ENCODE measurements at regions not wholly inside any gene's neighbourhood (a gene's known extent, or its start where the extent isn't known, plus 50 kb on each side); places are given as distances from the start of the nearest gene placed in this dataset.

DNA sequence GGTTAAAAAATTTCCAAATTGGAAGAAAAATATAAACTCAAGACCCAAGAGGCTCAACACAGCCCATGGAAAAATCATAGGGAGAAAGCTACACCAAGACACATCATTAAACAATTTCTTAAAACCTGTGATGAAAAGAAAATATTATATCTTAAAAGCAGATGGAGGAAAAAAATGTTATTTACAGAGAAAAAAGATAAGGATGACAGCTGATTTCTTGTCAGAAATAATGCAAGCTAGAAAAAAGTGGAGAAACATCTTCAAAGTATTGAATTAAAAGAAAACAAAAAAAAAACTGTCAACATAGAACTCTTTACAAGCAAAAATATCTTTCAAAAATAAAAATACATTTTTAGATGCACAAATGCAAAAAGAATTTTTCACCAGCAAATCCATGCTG lies 930.5 kb downstream of the ADGRL2 start:
- TF ChIP-seq, protein P1, sequence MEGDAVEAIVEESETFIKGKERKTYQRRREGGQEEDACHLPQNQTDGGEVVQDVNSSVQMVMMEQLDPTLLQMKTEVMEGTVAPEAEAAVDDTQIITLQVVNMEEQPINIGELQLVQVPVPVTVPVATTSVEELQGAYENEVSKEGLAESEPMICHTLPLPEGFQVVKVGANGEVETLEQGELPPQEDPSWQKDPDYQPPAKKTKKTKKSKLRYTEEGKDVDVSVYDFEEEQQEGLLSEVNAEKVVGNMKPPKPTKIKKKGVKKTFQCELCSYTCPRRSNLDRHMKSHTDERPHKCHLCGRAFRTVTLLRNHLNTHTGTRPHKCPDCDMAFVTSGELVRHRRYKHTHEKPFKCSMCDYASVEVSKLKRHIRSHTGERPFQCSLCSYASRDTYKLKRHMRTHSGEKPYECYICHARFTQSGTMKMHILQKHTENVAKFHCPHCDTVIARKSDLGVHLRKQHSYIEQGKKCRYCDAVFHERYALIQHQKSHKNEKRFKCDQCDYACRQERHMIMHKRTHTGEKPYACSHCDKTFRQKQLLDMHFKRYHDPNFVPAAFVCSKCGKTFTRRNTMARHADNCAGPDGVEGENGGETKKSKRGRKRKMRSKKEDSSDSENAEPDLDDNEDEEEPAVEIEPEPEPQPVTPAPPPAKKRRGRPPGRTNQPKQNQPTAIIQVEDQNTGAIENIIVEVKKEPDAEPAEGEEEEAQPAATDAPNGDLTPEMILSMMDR (IDR thresholded peaks at IDR 0.05; ENCODE audit: low read length): no peak
- no peak for TF ChIP-seq EZH2 (IDR thresholded peaks at IDR 0.05; ENCODE audit: borderline replicate concordance, low read length)
- H3K4me1 ChIP-seq (ENCODE audit: insufficient read depth, low read length, severe bottlenecking): no peaks in the 10 kb centered on the region
- no peak overlapping the region for H3K4me2 ChIP-seq (ENCODE audit: low read length)
- no peaks in the 10 kb centered on the region for H4K20me1 ChIP-seq (ENCODE audit: insufficient read depth, low read length)
- H3K9ac ChIP-seq (ENCODE audit: low read length): no peak overlapping the region
- H2AFZ ChIP-seq (ENCODE audit: low read length): no peak overlapping the region
- H3F3A ChIP-seq (ENCODE audit: insufficient read depth, low read length): no peaks in the 10 kb centered on the region
- H3K9me2 ChIP-seq (ENCODE audit: low read depth, low read length): no peaks in the 10 kb centered on the region
- no peak overlapping the region for H3K27ac ChIP-seq (ENCODE audit: low read depth, low read length, poor library complexity, severe bottlenecking)
- H3K9me3 ChIP-seq (ENCODE audit: low read length): no peaks in the 10 kb centered on the region
- H3K4me3 ChIP-seq (ENCODE audit: low read depth, low read length, poor library complexity, severe bottlenecking): no peak overlapping the region
- H3K36me3 ChIP-seq (ENCODE audit: insufficient read depth, low read length): no peaks in the 10 kb centered on the region
- H3K79me2 ChIP-seq (ENCODE audit: insufficient read depth, low read length): no peaks in the 10 kb centered on the region
- no peaks in the 10 kb centered on the region for H3K27me3 ChIP-seq (ENCODE audit: insufficient read depth, low read length)

DNA sequence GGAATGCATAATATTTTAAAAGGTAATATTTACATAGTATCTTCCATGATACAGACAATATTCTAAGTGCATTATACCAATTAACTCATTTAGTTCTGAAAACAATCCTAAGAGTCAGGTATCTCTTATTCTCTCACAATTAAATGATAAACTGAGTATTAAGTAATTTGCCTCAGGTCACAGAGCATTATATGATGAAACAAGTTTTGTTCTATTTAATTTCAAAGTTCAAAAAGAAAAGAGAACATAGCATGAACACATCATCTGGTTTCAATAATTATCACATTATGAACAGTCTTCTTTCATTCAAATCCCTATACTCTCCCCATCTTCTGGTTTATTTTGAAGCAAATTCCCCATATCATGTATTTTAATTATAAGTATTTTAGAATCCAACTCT lies 927.5 kb downstream of the ADGRL2 start:
- Histone ChIP-seq H3K4me1 (ENCODE audit: insufficient read depth, low read length, severe bottlenecking) (no peaks in the 10 kb centered on the region), H3K79me2 (ENCODE audit: insufficient read depth, low read length) (no peaks in the 10 kb centered on the region), H2AFZ (ENCODE audit: low read length) (no peak overlapping the region), H3K27me3 (ENCODE audit: insufficient read depth, low read length) (no peaks in the 10 kb centered on the region), H3K9me2 (ENCODE audit: low read depth, low read length) (no peaks in the 10 kb centered on the region), H3K4me2 (ENCODE audit: low read length) (no peak overlapping the region), H3K4me3 (ENCODE audit: low read depth, low read length, poor library complexity, severe bottlenecking) (no peak overlapping the region), H3K9me3 (ENCODE audit: low read length) (no peaks in the 10 kb centered on the region), H3K9ac (ENCODE audit: low read length) (no peak overlapping the region), H4K20me1 (ENCODE audit: insufficient read depth, low read length) (no peaks in the 10 kb centered on the region), H3F3A (ENCODE audit: insufficient read depth, low read length) (no peaks in the 10 kb centered on the region), H3K27ac (ENCODE audit: low read depth, low read length, poor library complexity, severe bottlenecking) (no peak overlapping the region), H3K36me3 (ENCODE audit: insufficient read depth, low read length) (no peaks in the 10 kb centered on the region)
- no peak for TF ChIP-seq EZH2 (IDR thresholded peaks at IDR 0.05; ENCODE audit: borderline replicate concordance, low read length)
- TF ChIP-seq, protein P1 (IDR thresholded peaks at IDR 0.05; ENCODE audit: low read length): no peak

DNA sequence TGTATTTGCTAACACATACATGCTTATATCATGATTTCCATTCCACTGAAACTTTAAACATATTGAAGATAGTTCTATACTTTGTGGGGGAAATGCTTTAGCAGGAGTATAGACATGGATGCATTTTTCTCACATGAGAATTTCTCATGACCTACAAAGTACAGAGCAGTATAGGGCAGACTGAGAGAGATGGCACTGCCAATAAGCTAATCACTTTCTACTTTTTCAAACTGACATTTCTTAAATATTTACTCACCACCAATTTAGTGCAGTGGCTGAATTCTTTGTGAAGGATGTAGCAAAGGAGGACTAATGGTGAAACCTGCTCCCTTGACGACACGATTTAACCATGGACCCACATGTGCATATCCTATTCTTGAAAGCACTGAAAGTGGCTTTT lies 923.5 kb downstream of the ADGRL2 start:
- Histone ChIP-seq H3F3A (ENCODE audit: insufficient read depth, low read length) (no peaks in the 10 kb centered on the region), H3K4me2 (ENCODE audit: low read length) (no peak overlapping the region), H3K9ac (ENCODE audit: low read length) (no peak overlapping the region), H3K4me3 (ENCODE audit: low read depth, low read length, poor library complexity, severe bottlenecking) (no peak overlapping the region), H3K4me1 (ENCODE audit: insufficient read depth, low read length, severe bottlenecking) (no peaks in the 10 kb centered on the region), H3K9me3 (ENCODE audit: low read length) (no peaks in the 10 kb centered on the region), H3K79me2 (ENCODE audit: insufficient read depth, low read length) (no peaks in the 10 kb centered on the region), H3K36me3 (ENCODE audit: insufficient read depth, low read length) (no peaks in the 10 kb centered on the region), H2AFZ (ENCODE audit: low read length) (no peak overlapping the region), H4K20me1 (ENCODE audit: insufficient read depth, low read length) (no peaks in the 10 kb centered on the region), H3K27me3 (ENCODE audit: insufficient read depth, low read length) (no peaks in the 10 kb centered on the region), H3K27ac (ENCODE audit: low read depth, low read length, poor library complexity, severe bottlenecking) (no peak overlapping the region), H3K9me2 (ENCODE audit: low read depth, low read length) (no peaks in the 10 kb centered on the region)
- TF ChIP-seq, protein P1 (IDR thresholded peaks at IDR 0.05; ENCODE audit: low read length): no peak
- TF ChIP-seq EZH2 (IDR thresholded peaks at IDR 0.05; ENCODE audit: borderline replicate concordance, low read length): no peak
